SK-N-SH (cell line): ENCODE measurements at regions not wholly inside any gene's neighbourhood (a gene's known extent, or its start where the extent isn't known, plus 50 kb on each side); places are given as distances from the start of the nearest gene placed in this dataset.

Experiments used
- CTCF ChIA-PET: fragments of 300-600, 350-600 bp; formaldehyde crosslinking; extraction: SDS; loops from one replicate; lab custom pipeline; 2021; lab: Yijun Ruan, JAX
- POLR2A ChIA-PET: fragments of 350-600 bp; sonication (Branson Sonifier 250); formaldehyde crosslinking; extraction: SDS; loops from one replicate; lab custom pipeline; 2020; ENCODE audit warnings: antibody characterized with exemption, inconsistent platforms; lab: Yijun Ruan, JAX
- DNase-seq: peaks from one replicate; pipeline ENCODE4 v3.0.0; 2012
- H2AFZ ChIP-seq: fragments of 200-600 bp; sonication (generic); 2 replicates; pipeline ENCODE4 v1.8.1; 2016; ENCODE audit warnings: antibody characterized with exemption, mild to moderate bottlenecking, low read depth
- H3F3A ChIP-seq: fragments of 200-600 bp; sonication (generic); replicated peaks from 2 replicates; pipeline ENCODE3; 2016; ENCODE audit warnings: antibody characterized with exemption, mild to moderate bottlenecking; ENCODE audit not compliant: insufficient read depth
- H3K27ac ChIP-seq, 2 experiments: fragments of 200-500 bp in 1 of 2; fragments of 200-600 bp in 1 of 2; sonication (Bioruptor generic) in 1 of 2; sonication (generic), shearing (Covaris generic) in 1 of 2; 2 replicates each; pipeline versions ENCODE4 v1.5.1 to v1.6.1; 2014 to 2016; ENCODE audit warnings: low read depth in 2 of 2, inconsistent platforms in 1 of 2, low read length in 1 of 2, mild to moderate bottlenecking in 1 of 2, mixed read lengths in 1 of 2
- H3K27me3 ChIP-seq: fragments of 200-600 bp; sonication (generic), shearing (Covaris generic); 2 replicates; pipeline ENCODE4 v1.6.1; 2016; ENCODE audit warnings: mixed run types; ENCODE audit not compliant: insufficient read depth
- H3K36me3 ChIP-seq, 2 experiments: fragments of 200-500 bp in 1 of 2; fragments of 200-600 bp in 1 of 2; sonication (Bioruptor generic) in 1 of 2; sonication (generic) in 1 of 2; replicated peaks in 1 of 2; 2 replicates each; pipeline versions ENCODE3 to v1.5.1; 2014 to 2016; ENCODE audit warnings: low read length in 1 of 2, mild to moderate bottlenecking in 1 of 2; ENCODE audit not compliant: insufficient read depth in 2 of 2, control insufficient read depth in 1 of 2
- H3K4me1 ChIP-seq, 2 experiments: fragments of 200-500 bp in 1 of 2; fragments of 200-600 bp in 1 of 2; sonication (Bioruptor generic) in 1 of 2; sonication (generic), shearing (Covaris generic) in 1 of 2; 2 replicates each; pipeline versions ENCODE4 v1.5.1 to v1.6.1; 2014 to 2016; ENCODE audit warnings: low read depth in 1 of 2, low read length in 1 of 2, mixed run types in 1 of 2; ENCODE audit not compliant: insufficient read depth in 2 of 2, control insufficient read depth in 1 of 2
- H3K4me2 ChIP-seq: fragments of 200-600 bp; sonication (generic), shearing (Covaris generic); 2 replicates; pipeline ENCODE4 v1.6.1; 2017; ENCODE audit warnings: mixed run types
- H3K4me3 ChIP-seq, 2 experiments: fragments of 200-500 bp in 1 of 2; fragments of 200-600 bp in 1 of 2; sonication (Bioruptor generic) in 1 of 2; sonication (generic), shearing (Covaris generic) in 1 of 2; 2 replicates each; pipeline versions ENCODE4 v1.5.1 to v1.8.1; 2014 to 2016; ENCODE audit warnings: low read depth in 2 of 2, inconsistent platforms in 1 of 2, low read length in 1 of 2, mild to moderate bottlenecking in 1 of 2, mixed read lengths in 1 of 2, moderate library complexity in 1 of 2
- H3K79me2 ChIP-seq: fragments of 200-600 bp; sonication (generic); 2 replicates; pipeline ENCODE4 v1.8.1; 2017; ENCODE audit warnings: mild to moderate bottlenecking; ENCODE audit not compliant: insufficient read depth
- H3K9ac ChIP-seq: fragments of 200-600 bp; sonication (generic); 2 replicates; pipeline ENCODE4 v1.6.1; 2017; ENCODE audit warnings: mixed run types
- H3K9me2 ChIP-seq: fragments of 200-600 bp; sonication (generic); 2 replicates; pipeline ENCODE4 v1.6.1; 2017; ENCODE audit warnings: mixed run types
- H3K9me3 ChIP-seq: fragments of 200-600 bp; sonication (generic); 2 replicates; pipeline ENCODE4 v1.6.1; 2017; ENCODE audit warnings: mixed run types, mild to moderate bottlenecking, moderate library complexity
- H4K20me1 ChIP-seq: fragments of 200-600 bp; sonication (generic); 2 replicates; pipeline ENCODE4 v1.6.1; 2017; ENCODE audit warnings: mild to moderate bottlenecking, mixed run types; ENCODE audit not compliant: insufficient read depth
- CTCF ChIP-seq: fragments of 200-600 bp; sonication (generic); IDR thresholded peaks from 2 replicates; pipeline ENCODE4 v1.6.1; 2017; ENCODE audit warnings: antibody characterized with exemption, mild to moderate bottlenecking, moderate library complexity
- ELF1 ChIP-seq: IDR thresholded peaks from 2 replicates; pipeline ENCODE4 v1.4.0; 2012
- EP300 ChIP-seq, 2 experiments: IDR thresholded peaks; 2 replicates each; pipeline versions ENCODE4 v1.4.0 to v1.6.1; 2012; ENCODE audit warnings: borderline replicate concordance in 1 of 2, low read depth in 1 of 2, low read length in 1 of 2
- EZH2phosphoT487 ChIP-seq: fragments of 200-600 bp; sonication (generic); IDR thresholded peaks from 2 replicates; pipeline ENCODE4 v1.6.1; 2017; ENCODE audit warnings: low read depth, mixed run types, mild to moderate bottlenecking, antibody characterized with exemption, moderate library complexity, borderline replicate concordance
- FOXM1 ChIP-seq: IDR thresholded peaks from 2 replicates; pipeline ENCODE4 v1.4.0; 2012; ENCODE audit warnings: low read depth, mild to moderate bottlenecking
- GABPA ChIP-seq: IDR thresholded peaks from 2 replicates; pipeline ENCODE4 v1.4.0; 2012; ENCODE audit warnings: low read depth, mild to moderate bottlenecking
- MXI1 ChIP-seq: IDR thresholded peaks from 2 replicates; pipeline ENCODE4 v1.6.1; 2012; ENCODE audit warnings: mild to moderate bottlenecking, low read depth, low read length, improper control_type of control experiment
- NRF1 ChIP-seq: IDR thresholded peaks from 2 replicates; pipeline ENCODE4 v1.6.1; 2012; ENCODE audit warnings: low read depth, mild to moderate bottlenecking, low read length
- PBX3 ChIP-seq: IDR thresholded peaks from 2 replicates; pipeline ENCODE4; 2012
- REST ChIP-seq: IDR thresholded peaks from 2 replicates; pipeline ENCODE4 v1.6.1; 2012; ENCODE audit warnings: mild to moderate bottlenecking, low read depth, low read length, moderate library complexity
- TAF1 ChIP-seq: IDR thresholded peaks from 2 replicates; pipeline ENCODE4 v1.6.1; 2012; ENCODE audit warnings: low read depth, mild to moderate bottlenecking, low read length, moderate library complexity, borderline replicate concordance
- USF1 ChIP-seq: IDR thresholded peaks from 2 replicates; pipeline ENCODE4 v1.4.0; 2012; ENCODE audit warnings: low read depth, borderline replicate concordance
- WGBS: methylation state at CpG from one replicate; pipeline ENCODE4 v1.1.6; 2017; ENCODE audit warnings: low lambda C conversion rate; 5-methylcytosine and 5-hydroxymethylcytosine counted together

GRCh38 chr11:133618544-133618943 lies 86.2 kb upstream of the OPCML start:
- no peak overlapping the region for H3K9ac ChIP-seq
- no peaks in the 10 kb centered on the region for H3K36me3 ChIP-seq
- no peak overlapping the region for H3K4me3 ChIP-seq
- POLR2A ChIA-PET: no interaction called here
- no peak overlapping the region for H3K27ac ChIP-seq
- DNase-seq: no peak
- TF ChIP-seq FOXM1: no peak
- TF ChIP-seq GABPA: no peak
- TF ChIP-seq ELF1: no peak
- TF ChIP-seq USF1: no peak
- TF ChIP-seq REST: no peak
- TF ChIP-seq MXI1: no peak
- no peak for TF ChIP-seq EZH2phosphoT487
- no peak for TF ChIP-seq CTCF
- no peak for TF ChIP-seq PBX3
- no peak for TF ChIP-seq EP300 (IDR thresholded peaks at IDR 0.05; ENCODE audit: borderline replicate concordance in 1 of 2, low read depth in 1 of 2, low read length in 1 of 2)
- no peak for TF ChIP-seq NRF1
- TF ChIP-seq TAF1: no peak
- TF ChIP-seq, all 33 proteins: peak for 0
- Histone ChIP-seq H4K20me1 (no peaks in the 10 kb centered on the region), H3F3A (no peaks in the 10 kb centered on the region), H3K79me2 (no peaks in the 10 kb centered on the region), H3K9me3 (peaks cover 6% of the 10 kb centered on the region; the same call in 1 of the 2 replicates), H3K4me1 (no peaks in the 10 kb centered on the region), H3K27me3 (no peaks in the 10 kb centered on the region), H3K4me2 (no peak overlapping the region), H3K9me2 (no peaks in the 10 kb centered on the region), H2AFZ (no peak overlapping the region)
- CTCF ChIA-PET: interaction anchor here (0.9 kb wide), 1 partner anchor 31 kb away, joined by 3 read pairs; no protein-coding TSS in a partner anchor
- 26% methylated on average over 6 of the region's 9 CpGs for WGBS
